HEK293 (cell line): ENCODE measurements at regions not wholly inside any gene's neighbourhood (a gene's known extent, or its start where the extent isn't known, plus 50 kb on each side); places are given as distances from the start of the nearest gene placed in this dataset.

Experiments
- KLF8 ChIP-seq: fragments of 450-650 bp; formaldehyde crosslinking; IDR thresholded peaks from 2 replicates; pipeline ENCODE4 v1.5.1; 2016; ENCODE audit warnings: missing biosample characterization, missing genetic modification characterization
- ZNF248 ChIP-seq: fragments of 450-650 bp; formaldehyde crosslinking; IDR thresholded peaks from 2 replicates; pipeline ENCODE4 v1.5.1; 2017; ENCODE audit warnings: missing biosample characterization, missing genetic modification characterization
- ZNF292 ChIP-seq: fragments of 450-650 bp; formaldehyde crosslinking; IDR thresholded peaks from 2 replicates; pipeline ENCODE4 v1.5.1; 2016; ENCODE audit warnings: low read depth, missing biosample characterization, missing genetic modification characterization, borderline replicate concordance
- ZNF350 ChIP-seq: fragments of 450-650 bp; formaldehyde crosslinking; IDR thresholded peaks from 2 replicates; pipeline ENCODE4 v1.5.0; 2017; ENCODE audit warnings: missing biosample characterization, mild to moderate bottlenecking, missing genetic modification characterization
- ZNF664 ChIP-seq: fragments of 450-650 bp; formaldehyde crosslinking; IDR thresholded peaks from 2 replicates; pipeline ENCODE4 v1.5.1; 2016; ENCODE audit warnings: missing biosample characterization, missing genetic modification characterization
- TF ChIP-seq, protein P1 (sequence below): fragments of 450-650 bp; formaldehyde crosslinking; IDR thresholded peaks from 2 replicates; pipeline ENCODE4 v1.5.1; 2016; ENCODE audit warnings: missing biosample characterization, missing genetic modification characterization
- TF ChIP-seq, protein P2 (sequence below): fragments of 450-650 bp; IDR thresholded peaks from 2 replicates; pipeline ENCODE4 v1.5.1; 2018; ENCODE audit warnings: missing biosample characterization, mild to moderate bottlenecking, missing genetic modification characterization
- TF ChIP-seq, protein P3 (sequence below): fragments of 450-650 bp; formaldehyde crosslinking; IDR thresholded peaks from 2 replicates; pipeline ENCODE4 v1.5.1; 2016; ENCODE audit warnings: missing biosample characterization, missing genetic modification characterization
- TF ChIP-seq, protein P4 (sequence below): fragments of 450-650 bp; formaldehyde crosslinking; IDR thresholded peaks from 2 replicates; pipeline ENCODE4 v1.5.1; 2016; ENCODE audit warnings: missing biosample characterization, missing genetic modification characterization
- TF ChIP-seq, protein P5 (sequence below): fragments of 450-650 bp; IDR thresholded peaks from 2 replicates; pipeline ENCODE4 v1.5.1; 2018; ENCODE audit warnings: missing biosample characterization, missing genetic modification characterization

DNA sequence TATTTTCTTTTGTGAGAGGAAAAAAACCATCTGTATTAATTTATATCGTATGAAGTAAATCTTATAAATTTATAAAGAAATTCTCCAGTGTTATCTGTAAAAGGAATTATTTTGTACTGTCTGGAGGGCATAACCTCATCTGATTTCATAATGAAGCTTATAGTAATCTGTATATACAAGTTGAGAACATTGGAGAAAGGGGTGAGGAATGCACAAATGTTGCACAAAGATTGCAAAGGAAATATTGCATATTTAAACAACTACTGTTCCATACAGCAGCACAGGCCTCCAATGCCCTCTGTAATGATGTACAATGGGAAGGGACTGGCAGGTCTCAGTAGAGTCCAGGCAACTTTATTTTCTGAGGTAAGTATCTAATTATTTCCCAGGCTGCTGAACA is 50.8 kb upstream of the KCNJ16 start:
- TF ChIP-seq ZNF248 (tag by site-specific recombination) (no peak), ZNF350 (tag by site-specific recombination) (no peak), KLF8 (tag by site-specific recombination) (no peak), ZNF292 (no peak), ZNF664 (tag by site-specific recombination) (no peak)
- TF ChIP-seq, protein P1, sequence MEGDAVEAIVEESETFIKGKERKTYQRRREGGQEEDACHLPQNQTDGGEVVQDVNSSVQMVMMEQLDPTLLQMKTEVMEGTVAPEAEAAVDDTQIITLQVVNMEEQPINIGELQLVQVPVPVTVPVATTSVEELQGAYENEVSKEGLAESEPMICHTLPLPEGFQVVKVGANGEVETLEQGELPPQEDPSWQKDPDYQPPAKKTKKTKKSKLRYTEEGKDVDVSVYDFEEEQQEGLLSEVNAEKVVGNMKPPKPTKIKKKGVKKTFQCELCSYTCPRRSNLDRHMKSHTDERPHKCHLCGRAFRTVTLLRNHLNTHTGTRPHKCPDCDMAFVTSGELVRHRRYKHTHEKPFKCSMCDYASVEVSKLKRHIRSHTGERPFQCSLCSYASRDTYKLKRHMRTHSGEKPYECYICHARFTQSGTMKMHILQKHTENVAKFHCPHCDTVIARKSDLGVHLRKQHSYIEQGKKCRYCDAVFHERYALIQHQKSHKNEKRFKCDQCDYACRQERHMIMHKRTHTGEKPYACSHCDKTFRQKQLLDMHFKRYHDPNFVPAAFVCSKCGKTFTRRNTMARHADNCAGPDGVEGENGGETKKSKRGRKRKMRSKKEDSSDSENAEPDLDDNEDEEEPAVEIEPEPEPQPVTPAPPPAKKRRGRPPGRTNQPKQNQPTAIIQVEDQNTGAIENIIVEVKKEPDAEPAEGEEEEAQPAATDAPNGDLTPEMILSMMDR (tag by site-specific recombination) = no peak
- TF ChIP-seq, protein P2, sequence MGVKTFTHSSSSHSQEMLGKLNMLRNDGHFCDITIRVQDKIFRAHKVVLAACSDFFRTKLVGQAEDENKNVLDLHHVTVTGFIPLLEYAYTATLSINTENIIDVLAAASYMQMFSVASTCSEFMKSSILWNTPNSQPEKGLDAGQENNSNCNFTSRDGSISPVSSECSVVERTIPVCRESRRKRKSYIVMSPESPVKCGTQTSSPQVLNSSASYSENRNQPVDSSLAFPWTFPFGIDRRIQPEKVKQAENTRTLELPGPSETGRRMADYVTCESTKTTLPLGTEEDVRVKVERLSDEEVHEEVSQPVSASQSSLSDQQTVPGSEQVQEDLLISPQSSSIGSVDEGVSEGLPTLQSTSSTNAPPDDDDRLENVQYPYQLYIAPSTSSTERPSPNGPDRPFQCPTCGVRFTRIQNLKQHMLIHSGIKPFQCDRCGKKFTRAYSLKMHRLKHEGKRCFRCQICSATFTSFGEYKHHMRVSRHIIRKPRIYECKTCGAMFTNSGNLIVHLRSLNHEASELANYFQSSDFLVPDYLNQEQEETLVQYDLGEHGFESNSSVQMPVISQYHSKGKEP (tag by site-specific recombination) = no peak
- TF ChIP-seq, protein P3, sequence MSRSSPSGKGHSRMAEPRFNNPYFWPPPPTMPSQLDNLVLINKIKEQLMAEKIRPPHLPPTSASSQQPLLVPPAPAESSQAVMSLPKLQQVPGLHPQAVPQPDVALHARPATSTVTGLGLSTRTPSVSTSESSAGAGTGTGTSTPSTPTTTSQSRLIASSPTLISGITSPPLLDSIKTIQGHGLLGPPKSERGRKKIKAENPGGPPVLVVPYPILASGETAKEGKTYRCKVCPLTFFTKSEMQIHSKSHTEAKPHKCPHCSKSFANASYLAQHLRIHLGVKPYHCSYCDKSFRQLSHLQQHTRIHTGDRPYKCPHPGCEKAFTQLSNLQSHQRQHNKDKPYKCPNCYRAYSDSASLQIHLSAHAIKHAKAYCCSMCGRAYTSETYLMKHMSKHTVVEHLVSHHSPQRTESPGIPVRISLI (tag by site-specific recombination) = no peak
- TF ChIP-seq, protein P4, sequence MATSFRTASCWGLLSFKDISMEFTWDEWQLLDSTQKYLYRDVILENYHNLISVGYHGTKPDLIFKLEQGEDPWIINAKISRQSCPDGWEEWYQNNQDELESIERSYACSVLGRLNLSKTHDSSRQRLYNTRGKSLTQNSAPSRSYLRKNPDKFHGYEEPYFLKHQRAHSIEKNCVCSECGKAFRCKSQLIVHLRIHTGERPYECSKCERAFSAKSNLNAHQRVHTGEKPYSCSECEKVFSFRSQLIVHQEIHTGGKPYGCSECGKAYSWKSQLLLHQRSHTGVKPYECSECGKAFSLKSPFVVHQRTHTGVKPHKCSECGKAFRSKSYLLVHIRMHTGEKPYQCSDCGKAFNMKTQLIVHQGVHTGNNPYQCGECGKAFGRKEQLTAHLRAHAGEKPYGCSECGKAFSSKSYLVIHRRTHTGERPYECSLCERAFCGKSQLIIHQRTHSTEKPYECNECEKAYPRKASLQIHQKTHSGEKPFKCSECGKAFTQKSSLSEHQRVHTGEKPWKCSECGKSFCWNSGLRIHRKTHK (tag by site-specific recombination) = no peak
- TF ChIP-seq, protein P5, sequence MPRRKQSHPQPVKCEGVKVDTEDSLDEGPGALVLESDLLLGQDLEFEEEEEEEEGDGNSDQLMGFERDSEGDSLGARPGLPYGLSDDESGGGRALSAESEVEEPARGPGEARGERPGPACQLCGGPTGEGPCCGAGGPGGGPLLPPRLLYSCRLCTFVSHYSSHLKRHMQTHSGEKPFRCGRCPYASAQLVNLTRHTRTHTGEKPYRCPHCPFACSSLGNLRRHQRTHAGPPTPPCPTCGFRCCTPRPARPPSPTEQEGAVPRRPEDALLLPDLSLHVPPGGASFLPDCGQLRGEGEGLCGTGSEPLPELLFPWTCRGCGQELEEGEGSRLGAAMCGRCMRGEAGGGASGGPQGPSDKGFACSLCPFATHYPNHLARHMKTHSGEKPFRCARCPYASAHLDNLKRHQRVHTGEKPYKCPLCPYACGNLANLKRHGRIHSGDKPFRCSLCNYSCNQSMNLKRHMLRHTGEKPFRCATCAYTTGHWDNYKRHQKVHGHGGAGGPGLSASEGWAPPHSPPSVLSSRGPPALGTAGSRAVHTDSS (tag by site-specific recombination) = no peak
